HG03175 (cell line): ENCODE measurements at regions not wholly inside any gene's neighbourhood (a gene's known extent, or its start where the extent isn't known, plus 50 kb on each side); places are given as distances from the start of the nearest gene placed in this dataset.
"Not testable (repeated sequence)": the region's sequence is repeated elsewhere in the genome, so short reads cannot be mapped to it uniquely, and the experiment has no call there.

ENCODE experiments used
- ATAC-seq: cut with Tn5 transposase; IDR thresholded peaks from one replicate; pipeline ENCODE4 v1.9.1; 2021; ENCODE audit warnings: mild to moderate bottlenecking, moderate library complexity; ENCODE audit not compliant: unreplicated experiment

DNA sequence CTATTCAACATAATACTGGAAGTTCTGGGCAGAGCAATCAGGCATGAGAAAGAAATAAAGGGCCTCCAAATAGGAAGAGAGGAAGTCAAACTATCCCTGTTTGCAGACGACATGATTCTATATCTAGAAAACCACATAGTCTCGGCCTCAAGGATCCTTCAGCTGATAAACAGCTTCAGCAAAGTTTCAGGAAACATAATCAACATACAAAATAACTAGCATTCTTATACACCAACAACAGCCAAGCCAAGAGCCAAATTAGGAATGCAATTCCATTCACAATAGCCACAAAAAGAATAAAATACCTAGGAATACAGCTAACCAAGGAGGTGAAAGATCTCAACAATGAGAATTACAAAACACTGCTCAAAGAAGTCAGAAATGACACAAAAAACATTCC, 287.8 kb upstream of the NCAM1 start:
- not testable (repeated sequence) for ATAC-seq

- no peak for ATAC-seq
Measured at GRCh38 chr11:112685111-112685510, 276.1 kb upstream of the NCAM1 start.

GRCh38 chr11:112689851-112690250, 271.4 kb upstream of the NCAM1 start:
- ATAC-seq = no peak

DNA sequence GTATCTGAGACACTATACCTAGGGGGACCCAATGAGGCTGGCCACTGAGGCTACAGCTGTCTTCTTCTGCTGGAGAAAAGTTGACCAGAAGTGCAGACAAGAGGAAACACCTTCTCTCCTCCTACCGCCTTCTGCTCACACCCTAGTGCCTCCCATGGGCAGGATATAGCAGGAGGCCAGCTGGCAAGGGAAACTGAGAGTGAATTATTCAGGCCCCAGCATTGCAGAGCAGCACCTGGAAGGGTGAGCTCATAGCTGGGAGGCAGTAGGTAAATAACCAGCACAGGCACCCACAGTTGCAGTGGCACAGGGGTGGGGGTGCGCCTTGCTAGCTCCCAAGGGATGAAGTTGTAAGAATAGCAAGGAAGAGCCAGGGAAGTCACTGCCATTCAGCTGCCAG, 267.4 kb upstream of the NCAM1 start:
- no peak for ATAC-seq

- ATAC-seq = no peak
Measured at GRCh38 chr11:112694245-112694644, 267.0 kb upstream of the NCAM1 start.

DNA sequence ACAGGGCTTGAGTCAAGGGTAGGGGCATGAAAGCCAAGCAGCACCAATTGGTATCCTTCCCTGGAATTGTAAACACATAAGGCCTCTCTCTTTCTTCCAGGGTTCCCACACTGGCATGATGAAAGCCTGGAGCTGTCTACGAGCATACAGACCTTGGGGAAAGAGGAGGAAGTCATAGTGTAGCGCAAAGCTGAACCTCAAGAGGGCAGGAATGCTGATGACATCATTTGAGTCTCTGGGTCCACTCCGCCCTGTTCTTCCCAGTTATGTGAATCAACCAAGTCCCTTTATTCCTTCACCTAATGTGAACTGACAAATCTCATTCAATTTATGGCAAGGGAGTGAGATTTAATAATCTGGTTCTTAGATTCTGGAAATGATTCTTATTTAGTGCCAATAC, 266.4 kb upstream of the NCAM1 start:
- no peak for ATAC-seq

DNA sequence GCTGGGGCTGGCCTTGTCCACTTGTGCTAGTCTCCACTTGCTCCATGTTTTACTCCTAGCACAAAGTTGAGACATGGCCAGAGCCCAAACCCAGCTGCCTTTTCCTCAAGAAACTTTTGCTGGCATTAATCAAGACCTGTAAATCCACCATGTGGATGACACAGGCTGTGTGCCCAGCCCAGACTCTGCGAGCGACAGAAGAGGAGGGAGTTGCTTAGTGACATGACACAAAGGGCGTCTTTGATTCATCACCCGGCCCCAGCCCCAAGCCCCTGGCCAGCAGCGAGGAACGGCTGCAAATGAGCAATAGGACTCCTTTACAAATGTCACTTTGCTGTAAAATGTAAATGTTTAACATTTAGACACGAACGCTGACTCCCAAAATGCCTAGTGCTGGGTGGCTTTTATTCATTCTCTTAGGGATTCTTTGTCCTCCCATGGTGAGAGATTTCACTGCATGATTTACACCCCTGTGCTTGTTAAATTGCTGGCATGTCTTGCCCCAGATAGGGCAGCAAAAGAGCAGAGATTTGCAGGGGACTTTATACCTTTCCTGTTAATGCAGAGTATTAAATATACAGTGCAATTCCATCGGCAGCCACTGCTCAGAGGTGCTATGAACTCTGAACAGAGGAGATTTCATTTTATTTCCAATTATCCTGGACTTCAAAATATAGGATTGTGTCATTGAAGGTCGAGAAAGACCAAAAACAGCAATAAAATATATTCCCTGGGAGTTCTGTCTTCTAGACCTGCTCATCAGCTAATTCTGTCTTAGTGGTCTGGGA, 263.6 kb upstream of the NCAM1 start:
- no peak for ATAC-seq

DNA sequence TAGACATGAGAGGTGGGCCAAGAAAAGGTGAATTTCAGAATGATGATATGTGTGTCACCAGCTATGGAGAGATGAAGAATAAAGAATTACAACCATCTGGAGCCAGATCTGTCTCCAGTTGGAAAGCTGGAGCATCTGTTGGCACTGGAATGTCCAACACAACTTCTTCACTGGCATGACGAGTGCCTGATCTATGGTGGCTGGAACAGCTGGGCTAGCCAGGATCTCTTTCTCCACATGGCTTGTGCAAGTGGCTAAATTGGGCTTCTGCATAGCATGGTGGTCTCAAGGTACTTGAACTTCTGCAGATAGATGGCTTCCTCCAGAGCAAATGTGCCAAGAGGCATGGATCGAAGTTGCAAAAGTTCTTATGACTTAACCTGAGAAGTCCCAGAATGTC, 256.1 kb upstream of the NCAM1 start:
- no peak for ATAC-seq

- ATAC-seq = no peak
Measured at GRCh38 chr11:112706863-112707262, 254.4 kb upstream of the NCAM1 start.

GRCh38 chr11:112714340-112714739, 246.9 kb upstream of the NCAM1 start:
- ATAC-seq = not testable (repeated sequence)

- ATAC-seq = no peak
Measured at GRCh38 chr11:112715056-112715455, 246.2 kb upstream of the NCAM1 start.

- ATAC-seq = no peak
Measured at GRCh38 chr11:112718483-112718882, 242.7 kb upstream of the NCAM1 start.

DNA sequence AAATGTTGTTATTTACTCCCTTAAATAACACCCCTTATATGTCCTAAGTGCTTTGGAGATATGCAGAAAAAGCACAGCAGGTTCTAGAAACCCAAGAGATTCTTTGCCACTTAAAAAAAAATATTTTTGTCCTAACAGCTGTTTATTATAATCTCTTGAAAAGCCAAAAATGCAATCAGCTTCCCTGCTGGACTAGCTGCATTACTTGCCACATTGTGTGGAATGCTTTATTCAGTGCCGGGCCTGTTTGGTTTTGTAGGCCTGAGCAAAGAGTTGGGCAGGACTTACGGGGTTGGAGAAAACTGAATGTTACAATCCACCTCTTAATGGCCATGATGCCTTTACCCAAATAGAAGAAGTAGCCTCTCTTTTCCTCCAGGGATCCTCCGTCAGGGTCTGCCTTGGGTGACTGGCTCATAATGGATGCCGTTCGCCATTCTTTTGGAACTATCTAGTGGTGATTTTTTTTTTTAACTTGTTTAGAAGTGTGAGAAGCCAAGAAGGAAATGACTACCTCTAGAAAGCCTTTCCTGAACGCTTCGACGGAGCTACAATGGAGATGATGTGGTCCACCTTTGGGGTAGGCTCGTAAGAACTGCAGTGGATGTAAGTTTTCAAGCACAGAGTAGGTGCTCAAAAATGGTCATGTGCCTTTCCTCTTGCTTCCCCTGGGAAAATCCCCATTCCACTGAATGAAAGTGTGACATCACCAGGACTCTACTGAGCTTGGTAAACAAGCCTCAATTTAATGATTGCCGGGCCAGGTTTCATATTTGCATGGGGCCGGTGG, 241.3 kb upstream of the NCAM1 start:
- no peak for ATAC-seq

DNA sequence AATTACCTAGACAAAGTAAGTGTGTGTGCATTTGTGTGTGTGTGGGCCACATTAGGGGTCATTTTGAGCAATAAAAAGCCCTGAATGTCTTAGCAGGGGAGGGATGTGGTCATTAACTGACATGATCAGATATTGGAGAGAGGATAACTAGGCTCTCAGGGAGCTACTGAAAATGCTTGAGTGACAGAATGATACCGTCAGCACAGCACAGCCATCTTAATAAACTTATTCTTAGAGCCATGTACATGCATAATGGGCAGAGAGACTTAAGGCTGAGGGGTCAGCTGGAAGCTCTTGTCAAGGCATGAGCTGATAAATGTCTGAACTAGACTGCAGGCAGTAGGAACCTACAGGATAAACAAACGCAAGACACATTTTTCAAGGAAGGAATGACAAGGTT, 239.1 kb upstream of the NCAM1 start:
- no peak for ATAC-seq

- no peak for ATAC-seq
Measured at GRCh38 chr11:112722876-112723275, 238.3 kb upstream of the NCAM1 start.

- ATAC-seq = no peak
Measured at GRCh38 chr11:112723676-112724495, 237.3 kb upstream of the NCAM1 start.

DNA sequence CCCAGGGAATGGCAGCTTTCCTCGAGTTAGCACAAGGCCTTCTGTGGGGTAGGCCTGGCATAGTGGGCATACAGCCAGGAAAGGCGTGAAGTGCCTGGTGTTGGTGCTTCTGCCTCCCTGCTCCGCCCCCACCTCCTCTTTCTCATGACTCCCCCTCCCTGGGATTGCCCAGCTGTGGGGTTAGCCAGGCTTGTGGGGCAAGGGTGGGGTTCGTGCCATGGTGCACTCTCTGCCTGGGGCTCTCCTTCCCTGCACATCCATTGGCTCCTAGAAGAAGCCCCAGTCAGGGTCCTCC, 236.8 kb upstream of the NCAM1 start:
- ATAC-seq = no peak

GRCh38 chr11:112725636-112726035, 235.6 kb upstream of the NCAM1 start:
- no peak for ATAC-seq

- no peak for ATAC-seq
Measured at GRCh38 chr11:112727341-112727841, 233.8 kb upstream of the NCAM1 start.

GRCh38 chr11:112728288-112728687, 232.9 kb upstream of the NCAM1 start:
- ATAC-seq = no peak

GRCh38 chr11:112728716-112729115, 232.5 kb upstream of the NCAM1 start:
- no peak for ATAC-seq
